Vagina (tissue), 2 donors: ENCODE measurements at regions not wholly inside any gene's neighbourhood (a gene's known extent, or its start where the extent isn't known, plus 50 kb on each side); places are given as distances from the start of the nearest gene placed in this dataset.

Source experiments
- POLR2A ChIP-seq, 2 donors: fragments of 450-650 bp; IDR thresholded peaks; one replicate each; pipeline ENCODE4 v1.6.1; 2017; ENCODE audit warnings: antibody characterized with exemption in 2 of 2, mild to moderate bottlenecking in 2 of 2, moderate library complexity in 2 of 2
- TF ChIP-seq, protein P1 (sequence below), 3 experiments: fragments of 450-650 bp in 2 of 3; fragments of 200-600 bp in 1 of 3; sonication (generic) in 1 of 3; IDR thresholded peaks; one replicate each; pipeline ENCODE4 v1.5.1; 2017 to 2019; ENCODE audit warnings: antibody characterized with exemption in 3 of 3, mild to moderate bottlenecking in 2 of 3, moderate library complexity in 2 of 3

DNA sequence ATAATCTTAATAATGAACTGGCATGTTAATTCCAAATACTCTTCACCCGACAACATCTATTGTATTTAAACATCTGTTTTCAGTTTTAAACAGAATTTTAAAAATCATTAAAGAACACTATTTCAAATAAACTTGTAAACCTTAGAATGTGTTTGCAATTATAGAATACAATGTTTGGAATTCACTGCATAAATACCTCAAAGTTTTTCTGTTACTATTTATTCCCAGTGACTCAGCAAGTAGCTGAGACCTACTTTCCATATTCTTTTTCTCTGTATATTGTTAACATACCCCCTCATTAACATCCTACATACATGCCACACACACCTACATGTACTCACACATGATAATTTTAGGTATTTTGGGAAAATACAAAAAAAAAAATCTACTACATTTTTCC lies 1134.3 kb downstream of the SLITRK1 start:
- TF ChIP-seq, protein P1, sequence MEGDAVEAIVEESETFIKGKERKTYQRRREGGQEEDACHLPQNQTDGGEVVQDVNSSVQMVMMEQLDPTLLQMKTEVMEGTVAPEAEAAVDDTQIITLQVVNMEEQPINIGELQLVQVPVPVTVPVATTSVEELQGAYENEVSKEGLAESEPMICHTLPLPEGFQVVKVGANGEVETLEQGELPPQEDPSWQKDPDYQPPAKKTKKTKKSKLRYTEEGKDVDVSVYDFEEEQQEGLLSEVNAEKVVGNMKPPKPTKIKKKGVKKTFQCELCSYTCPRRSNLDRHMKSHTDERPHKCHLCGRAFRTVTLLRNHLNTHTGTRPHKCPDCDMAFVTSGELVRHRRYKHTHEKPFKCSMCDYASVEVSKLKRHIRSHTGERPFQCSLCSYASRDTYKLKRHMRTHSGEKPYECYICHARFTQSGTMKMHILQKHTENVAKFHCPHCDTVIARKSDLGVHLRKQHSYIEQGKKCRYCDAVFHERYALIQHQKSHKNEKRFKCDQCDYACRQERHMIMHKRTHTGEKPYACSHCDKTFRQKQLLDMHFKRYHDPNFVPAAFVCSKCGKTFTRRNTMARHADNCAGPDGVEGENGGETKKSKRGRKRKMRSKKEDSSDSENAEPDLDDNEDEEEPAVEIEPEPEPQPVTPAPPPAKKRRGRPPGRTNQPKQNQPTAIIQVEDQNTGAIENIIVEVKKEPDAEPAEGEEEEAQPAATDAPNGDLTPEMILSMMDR (IDR thresholded peaks at IDR 0.05) = no peak
- TF ChIP-seq POLR2A (IDR thresholded peaks at IDR 0.05) = no peak
